HG03342 (cell line): ENCODE measurements at regions not wholly inside any gene's neighbourhood (a gene's known extent, or its start where the extent isn't known, plus 50 kb on each side); places are given as distances from the start of the nearest gene placed in this dataset.
"Not testable (repeated sequence)": the region's sequence is repeated elsewhere in the genome, so short reads cannot be mapped to it uniquely, and the experiment has no call there.

Source experiments
- ATAC-seq: cut with Tn5 transposase; IDR thresholded peaks from one replicate; pipeline ENCODE4 v1.9.1; 2021; ENCODE audit warnings: mild to moderate bottlenecking, moderate library complexity; ENCODE audit not compliant: unreplicated experiment

GRCh38 chr7:131122394-131122793 lies 205.3 kb upstream of the MKLN1 start:
- no peak for ATAC-seq

DNA sequence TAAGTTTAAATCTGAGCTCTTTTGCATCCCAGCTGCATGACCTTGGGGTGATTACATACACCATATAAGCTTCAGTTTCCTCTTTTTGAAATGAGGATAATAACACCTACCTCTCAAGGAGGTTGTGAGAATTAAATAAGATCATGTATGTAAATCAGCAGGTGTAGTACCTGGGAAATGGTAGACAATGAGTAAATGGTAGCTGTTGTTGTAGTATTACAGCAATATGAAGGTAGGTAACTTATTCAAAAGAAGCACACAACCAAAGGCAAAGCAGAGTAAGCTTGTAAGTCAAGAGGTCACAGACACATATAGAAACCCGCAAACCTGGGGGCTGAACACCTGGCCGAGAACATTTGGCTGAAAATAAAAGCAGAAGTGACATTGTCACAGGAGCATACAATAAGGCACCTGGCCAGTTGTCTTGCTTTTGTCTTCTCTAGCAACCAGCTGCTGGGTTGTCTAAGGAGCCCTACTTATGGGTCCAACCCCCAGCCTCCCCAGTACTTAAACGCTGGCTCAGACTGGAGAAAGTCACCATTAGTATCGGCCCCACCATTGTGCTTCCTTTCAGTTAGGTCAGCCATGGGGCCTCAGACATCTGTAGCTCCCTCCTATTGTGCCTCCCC lies 203.6 kb upstream of the MKLN1 start:
- peak; percentile 88 for ATAC-seq

- ATAC-seq: no peak
Observed at GRCh38 chr7:131124867-131125266, 202.8 kb upstream of the MKLN1 start.

- ATAC-seq: no peak
Observed at GRCh38 chr7:131130324-131130723, 197.4 kb upstream of the MKLN1 start.

DNA sequence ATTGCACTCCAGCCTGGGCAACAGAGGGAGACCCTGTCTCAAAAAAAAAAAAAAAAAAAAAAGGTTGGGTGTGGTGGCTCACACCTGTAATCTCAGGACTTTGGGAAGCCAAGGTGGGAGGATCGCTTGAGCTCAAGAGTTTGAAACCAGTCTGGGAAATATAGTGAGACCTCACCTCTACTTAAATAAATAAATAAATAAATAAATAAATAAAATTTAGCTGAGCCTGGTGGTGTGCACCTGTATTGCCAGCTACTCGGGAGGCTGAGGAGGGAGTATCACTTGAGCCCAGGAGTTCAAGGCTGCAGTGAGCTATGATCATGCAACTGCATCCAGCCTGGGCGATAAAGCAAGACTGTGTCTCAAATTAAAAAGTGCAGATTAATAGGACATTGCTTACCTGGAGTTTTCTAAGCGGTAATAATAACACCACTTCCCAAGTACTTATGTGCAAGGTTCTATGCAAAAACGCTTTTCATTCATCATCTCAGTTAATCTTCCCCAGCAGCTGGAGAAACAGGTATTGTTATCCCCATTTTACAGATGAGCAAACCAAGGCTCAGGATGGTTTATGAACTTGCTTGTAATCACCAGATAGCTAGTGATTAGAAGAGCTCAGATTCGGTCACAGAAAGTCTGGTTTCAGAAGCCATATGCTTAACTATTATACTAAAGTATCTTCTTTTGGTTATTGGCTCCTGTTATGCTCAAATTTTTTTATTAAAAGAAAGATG lies 196.5 kb upstream of the MKLN1 start:
- ATAC-seq: no peak

DNA sequence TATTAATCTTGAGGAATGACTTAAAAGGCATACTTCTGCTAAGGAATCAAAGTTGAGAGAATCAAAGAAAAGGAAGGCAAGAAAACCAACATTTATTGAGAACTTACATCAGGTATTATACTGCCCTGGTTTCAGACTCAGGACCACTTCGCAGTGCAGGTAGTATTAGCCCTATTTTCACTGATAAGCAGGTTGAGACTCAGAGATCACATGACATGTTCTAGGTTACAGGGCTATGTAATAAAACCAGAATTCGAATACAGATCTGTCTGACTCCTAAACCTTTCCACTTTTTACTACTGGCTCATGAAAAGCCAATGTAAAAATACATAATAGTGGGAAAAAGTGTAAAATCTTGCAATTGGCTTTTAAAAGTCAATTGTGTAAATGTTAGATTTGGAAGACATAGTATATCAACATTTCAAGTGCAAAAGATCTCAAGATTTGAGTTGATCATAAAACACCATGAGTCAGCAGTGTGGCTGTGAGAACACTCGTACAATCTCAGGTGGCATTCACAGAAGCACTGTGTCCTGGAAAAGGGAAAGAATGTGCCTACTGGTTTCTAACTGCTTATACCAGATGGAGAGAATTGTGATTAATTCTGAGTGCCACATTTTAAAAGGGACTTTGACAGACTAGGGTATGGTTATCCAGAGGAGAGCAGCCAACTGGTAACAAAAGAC lies 195.8 kb upstream of the MKLN1 start:
- ATAC-seq: no peak

DNA sequence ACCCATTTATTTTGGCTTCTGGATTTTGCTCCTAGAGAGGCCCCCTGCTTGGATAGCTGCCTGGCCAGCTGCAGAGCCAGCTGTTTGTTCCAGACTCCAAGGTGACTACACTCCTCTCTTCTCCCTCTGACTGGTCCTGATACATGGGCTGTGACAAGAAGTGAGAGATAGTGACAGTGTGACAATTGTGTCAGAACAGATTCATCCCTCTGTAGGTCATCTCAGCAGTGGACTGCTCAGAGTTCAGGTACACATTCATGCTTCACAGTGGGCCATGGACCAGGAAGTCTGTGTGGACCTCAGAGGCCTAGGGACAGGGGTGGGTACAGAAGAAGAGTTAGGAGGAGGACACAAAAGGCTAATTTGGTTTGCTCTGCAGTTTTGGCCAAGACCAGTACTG lies 188.2 kb upstream of the MKLN1 start:
- ATAC-seq: no peak

DNA sequence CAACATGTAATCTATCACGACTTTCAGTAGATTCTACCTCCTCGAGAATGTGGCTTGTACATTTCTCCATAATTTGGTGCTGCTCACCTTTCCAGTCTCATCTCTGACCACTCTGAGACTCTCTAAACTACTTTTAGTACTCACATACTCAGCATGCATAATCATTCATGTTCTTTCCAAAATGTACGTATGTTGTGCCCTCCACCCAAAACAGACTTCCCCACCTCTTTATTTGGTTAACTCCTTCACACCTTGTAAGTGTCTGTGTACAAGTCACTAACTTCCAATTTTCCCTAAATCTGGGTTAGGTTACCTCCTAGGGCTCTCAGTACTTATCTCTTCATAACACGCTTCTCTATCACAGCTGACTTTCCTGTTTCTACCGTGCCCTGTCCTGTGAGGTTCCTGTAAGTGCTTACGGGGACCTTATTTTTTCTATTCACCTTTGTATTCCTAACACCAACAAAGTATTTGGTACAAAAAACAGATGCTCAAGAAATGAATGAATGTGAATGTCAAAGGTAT lies 186.2 kb upstream of the MKLN1 start:
- ATAC-seq: no peak

DNA sequence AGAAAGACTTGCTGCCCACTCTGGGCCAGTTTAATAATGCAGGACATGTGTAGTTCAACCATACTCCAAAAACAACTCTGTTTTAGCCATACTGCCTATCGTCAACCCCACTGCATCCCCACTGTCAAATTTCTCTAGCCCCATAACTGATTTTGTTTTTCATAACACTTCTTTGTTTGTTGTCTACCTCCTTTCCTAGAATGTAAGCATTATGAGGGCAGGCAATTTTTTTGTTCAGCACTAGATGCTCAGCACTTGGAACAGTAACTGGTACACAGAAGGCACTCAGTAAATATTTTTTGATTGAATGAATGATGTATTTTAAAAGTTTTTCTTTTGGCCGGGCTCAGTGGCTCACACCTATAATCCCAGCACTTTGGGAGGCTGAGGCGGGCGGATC lies 183.8 kb upstream of the MKLN1 start:
- no peak for ATAC-seq

GRCh38 chr7:131145026-131145425 lies 182.7 kb upstream of the MKLN1 start:
- no peak for ATAC-seq

DNA sequence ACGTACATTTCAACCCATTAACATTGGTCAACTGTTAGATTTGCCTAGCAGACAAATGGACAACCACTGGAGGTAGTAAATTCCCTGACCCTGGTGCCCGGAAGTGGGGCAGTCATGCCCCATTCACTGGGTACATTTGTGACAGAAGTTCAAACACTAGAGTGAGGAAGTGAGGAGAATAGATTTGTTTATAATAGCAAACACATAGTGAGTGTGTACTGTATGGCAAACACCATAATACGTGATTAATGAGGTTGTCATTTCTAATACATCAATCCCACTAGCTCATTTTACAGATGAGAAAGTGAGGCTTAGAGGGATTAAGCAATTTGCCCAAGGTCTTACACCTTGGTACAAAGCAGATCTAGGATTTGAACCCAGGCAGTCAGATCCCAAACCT lies 181.9 kb upstream of the MKLN1 start:
- no peak for ATAC-seq

GRCh38 chr7:131147604-131148003 lies 180.1 kb upstream of the MKLN1 start:
- no peak for ATAC-seq

DNA sequence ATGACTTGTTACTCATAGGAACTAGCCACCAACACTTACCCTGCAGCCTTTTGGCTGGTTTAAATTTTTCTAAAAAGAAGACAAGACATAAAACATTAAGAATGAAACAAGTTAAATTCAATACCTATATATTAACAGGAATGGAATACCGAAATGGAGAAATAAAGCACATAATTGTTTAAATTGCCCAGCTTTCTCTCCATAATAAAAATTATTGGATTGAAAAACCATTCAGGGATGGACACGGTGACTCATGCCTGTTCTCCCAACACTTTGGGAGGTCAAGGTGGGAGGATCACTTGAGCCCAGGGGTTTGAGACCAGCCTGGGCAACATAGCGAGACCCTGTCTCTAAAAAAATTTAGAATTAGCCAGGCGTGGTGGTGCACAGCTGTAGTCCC lies 179.4 kb upstream of the MKLN1 start:
- no peak for ATAC-seq

GRCh38 chr7:131148708-131149428 lies 178.8 kb upstream of the MKLN1 start:
- ATAC-seq: no peak

- ATAC-seq: no peak
Observed at GRCh38 chr7:131149429-131149773, 178.3 kb upstream of the MKLN1 start.

DNA sequence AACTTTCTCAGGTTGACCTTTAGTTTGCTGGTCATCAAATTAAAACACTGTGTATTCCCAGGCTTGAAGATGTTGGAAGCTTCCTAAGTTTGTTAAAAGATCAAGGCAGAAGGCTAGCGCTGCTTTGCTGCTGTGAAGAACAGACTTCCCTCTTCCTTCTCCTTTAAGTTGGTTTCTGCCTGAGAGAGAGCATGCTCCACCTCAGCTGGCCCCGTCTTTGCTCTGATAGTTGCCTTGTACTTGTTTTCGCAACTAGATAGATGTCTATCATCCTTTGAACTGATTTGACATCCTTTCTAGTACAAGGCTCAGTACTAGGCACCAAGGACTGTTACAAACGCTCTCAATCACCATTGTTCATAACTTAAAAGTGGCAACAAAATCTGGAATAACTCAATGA lies 177.8 kb upstream of the MKLN1 start:
- no peak for ATAC-seq

DNA sequence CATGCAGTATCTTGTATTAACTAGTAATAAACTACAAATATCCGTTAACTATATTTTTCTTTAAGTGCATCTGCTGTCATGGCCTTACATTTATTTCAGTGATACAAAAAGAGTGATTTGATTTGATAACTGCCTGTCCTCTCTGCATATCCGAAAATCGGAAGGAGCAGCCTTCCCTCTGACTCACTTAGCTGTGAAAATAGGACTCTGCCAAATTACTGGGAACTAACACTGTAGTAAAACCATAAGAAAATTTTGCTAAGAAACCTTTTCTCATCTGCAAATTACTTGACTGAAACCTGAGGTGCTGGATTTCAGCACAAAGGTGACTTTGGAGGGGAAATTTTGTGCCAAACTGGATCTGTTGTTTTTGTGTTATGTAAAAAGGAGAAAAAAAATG lies 176.6 kb upstream of the MKLN1 start:
- ATAC-seq: no peak

- no peak for ATAC-seq
Observed at GRCh38 chr7:131152766-131153165, 174.9 kb upstream of the MKLN1 start.

- no peak for ATAC-seq
Observed at GRCh38 chr7:131154380-131154779, 173.3 kb upstream of the MKLN1 start.

DNA sequence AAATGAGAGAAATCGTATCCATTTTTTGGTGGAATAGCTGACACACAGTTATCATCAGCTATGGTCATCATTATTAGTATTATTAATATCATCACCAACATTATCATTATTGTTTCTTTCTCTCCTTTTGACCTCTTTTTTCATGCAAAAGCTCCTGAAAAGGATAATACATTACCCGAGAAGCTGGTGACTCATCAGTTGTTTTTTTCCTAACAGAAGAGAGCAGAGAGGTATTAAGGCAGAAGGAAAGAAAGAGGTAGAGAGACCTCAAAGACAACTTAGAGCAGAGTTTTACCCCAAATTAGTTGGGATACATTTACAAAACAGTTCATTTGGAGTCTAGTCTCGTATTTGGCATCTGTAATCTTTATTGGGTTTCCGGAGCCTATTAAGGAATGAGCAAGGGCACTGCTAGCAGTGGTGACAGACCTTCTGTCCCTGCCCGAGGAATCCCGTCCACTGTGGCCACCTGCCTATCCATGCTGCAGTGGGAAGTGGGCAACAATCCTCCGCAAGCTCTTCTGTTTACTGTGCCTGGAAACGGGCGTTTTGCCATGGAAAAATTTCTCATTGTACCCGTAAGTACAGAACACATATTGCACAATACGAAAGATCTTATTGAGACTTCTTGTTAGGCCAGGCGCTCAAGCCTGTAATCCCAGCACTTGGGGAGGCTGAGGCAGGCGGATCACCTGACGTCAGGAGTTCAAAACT lies 170.0 kb upstream of the MKLN1 start:
- no peak for ATAC-seq

DNA sequence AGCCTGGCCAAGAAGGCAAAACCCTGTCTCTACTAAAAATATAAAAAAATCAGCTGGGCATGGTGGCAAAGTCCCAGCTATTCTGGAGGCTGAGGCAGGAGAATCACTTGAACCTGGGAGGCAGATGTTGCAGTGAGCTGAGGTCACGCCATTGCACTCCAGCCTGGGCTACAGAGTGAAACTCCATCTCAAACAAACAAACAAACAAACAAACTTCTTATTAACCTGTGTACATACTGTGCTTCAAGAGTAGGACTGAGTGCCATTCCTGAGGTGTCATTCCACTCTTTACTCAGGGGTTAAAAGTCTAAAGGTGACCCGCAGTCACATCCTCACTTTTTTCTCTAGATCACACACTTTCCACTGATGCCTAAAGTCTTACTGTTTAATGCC lies 169.4 kb upstream of the MKLN1 start:
- ATAC-seq: not testable (repeated sequence)
